GM10248 (cell line): ENCODE measurements at regions not wholly inside any gene's neighbourhood (a gene's known extent, or its start where the extent isn't known, plus 50 kb on each side); places are given as distances from the start of the nearest gene placed in this dataset.

Experiments used
- CTCF ChIA-PET: fragments of 300-600 bp; sonication (Branson Sonifier 250); formaldehyde crosslinking; extraction: SDS; loops from one replicate; lab custom pipeline; 2021; ENCODE audit warnings: antibody characterized with exemption; lab: Yijun Ruan, JAX
- POLR2A ChIA-PET: fragments of 350-650 bp; sonication (Branson Sonifier 250); formaldehyde crosslinking; extraction: SDS; loops from one replicate; lab custom pipeline; 2020; ENCODE audit warnings: antibody characterized with exemption; lab: Yijun Ruan, JAX
- DNase-seq: peaks from one replicate; pipeline ENCODE4 v3.0.0; 2012; ENCODE audit errors: extremely low spot score
- CTCF ChIP-seq: IDR thresholded peaks from 2 replicates; pipeline ENCODE4 v1.5.1; 2012; ENCODE audit warnings: mild to moderate bottlenecking, low read depth; ENCODE audit errors: extremely low read depth, missing control alignments, control extremely low read depth

GRCh38 chr1:98428864-98429263 lies 232.7 kb upstream of the SNX7 start:
- ChIA-PET POLR2A (no interaction called here), CTCF (interaction anchor here (1.0 kb wide), 1 partner anchor 10 kb away, joined by 3 read pairs; no protein-coding TSS in a partner anchor)
- no peak for DNase-seq
- no peak for TF ChIP-seq CTCF

- POLR2A ChIA-PET: no interaction called here
- no peak for DNase-seq
- no peak for TF ChIP-seq CTCF
- CTCF ChIA-PET: no interaction called here
Measured at GRCh38 chr1:98427664-98428063, 233.9 kb upstream of the SNX7 start.

- ChIA-PET CTCF (interaction anchor here (1.4 kb wide), 1 partner anchor 20 kb away, joined by 3 read pairs; no protein-coding TSS in a partner anchor), POLR2A (no interaction called here)
- no peak for TF ChIP-seq CTCF
- no peak for DNase-seq
Measured at GRCh38 chr1:98426092-98426491, 235.4 kb upstream of the SNX7 start.

GRCh38 chr1:98422816-98423215 lies 238.7 kb upstream of the SNX7 start:
- ChIA-PET CTCF (interaction anchor here (1.4 kb wide), 1 partner anchor 12 kb away, joined by 6 read pairs; no protein-coding TSS in a partner anchor), POLR2A (no interaction called here)
- TF ChIP-seq CTCF: no peak
- DNase-seq: no peak

GRCh38 chr1:98421085-98421435 lies 240.5 kb upstream of the SNX7 start:
- no peak for TF ChIP-seq CTCF
- POLR2A ChIA-PET: no interaction called here
- CTCF ChIA-PET: no interaction called here
- no peak for DNase-seq

GRCh38 chr1:98420376-98421084 lies 241.0 kb upstream of the SNX7 start:
- TF ChIP-seq CTCF: no peak
- POLR2A ChIA-PET: no interaction called here

More at GRCh38 chr1:98420376-98421084, 241.0 kb upstream of the SNX7 start:
- DNase-seq: no peak
- CTCF ChIA-PET: no interaction called here
